ENCODE measurements at regions not wholly inside any gene's neighbourhood (a gene's known extent, or its start where the extent isn't known, plus 50 kb on each side); places are given as distances from the start of the nearest gene placed in this dataset.

DNA sequence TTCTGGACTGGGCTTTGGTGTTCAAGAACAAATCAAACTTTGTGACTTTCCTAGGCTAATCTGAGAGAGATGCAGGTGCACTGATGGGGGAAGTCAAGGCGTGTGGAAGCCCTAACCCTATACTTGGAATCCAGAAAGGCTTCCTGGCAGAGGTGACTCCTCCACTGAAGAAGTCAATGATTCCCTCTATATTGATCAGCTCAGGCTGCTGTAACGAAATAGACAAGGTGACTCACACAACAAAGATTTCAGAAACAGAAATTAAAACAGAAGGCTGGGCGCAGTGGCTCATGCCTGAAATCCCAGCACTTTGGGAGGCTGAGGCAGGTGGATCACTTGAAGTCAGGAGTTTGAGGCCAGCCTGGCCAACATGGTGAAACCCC is 69.6 kb upstream of the GGTA1 start:
- no peak overlapping the region for H3K4me3 ChIP-seq (replicated peaks in 1 of 2; ENCODE audit: low read depth in 2 of 2, low read length in 2 of 2)
- DNase-seq (ENCODE audit: low read depth in 2 of 2): no peak
- TF ChIP-seq, protein P1, sequence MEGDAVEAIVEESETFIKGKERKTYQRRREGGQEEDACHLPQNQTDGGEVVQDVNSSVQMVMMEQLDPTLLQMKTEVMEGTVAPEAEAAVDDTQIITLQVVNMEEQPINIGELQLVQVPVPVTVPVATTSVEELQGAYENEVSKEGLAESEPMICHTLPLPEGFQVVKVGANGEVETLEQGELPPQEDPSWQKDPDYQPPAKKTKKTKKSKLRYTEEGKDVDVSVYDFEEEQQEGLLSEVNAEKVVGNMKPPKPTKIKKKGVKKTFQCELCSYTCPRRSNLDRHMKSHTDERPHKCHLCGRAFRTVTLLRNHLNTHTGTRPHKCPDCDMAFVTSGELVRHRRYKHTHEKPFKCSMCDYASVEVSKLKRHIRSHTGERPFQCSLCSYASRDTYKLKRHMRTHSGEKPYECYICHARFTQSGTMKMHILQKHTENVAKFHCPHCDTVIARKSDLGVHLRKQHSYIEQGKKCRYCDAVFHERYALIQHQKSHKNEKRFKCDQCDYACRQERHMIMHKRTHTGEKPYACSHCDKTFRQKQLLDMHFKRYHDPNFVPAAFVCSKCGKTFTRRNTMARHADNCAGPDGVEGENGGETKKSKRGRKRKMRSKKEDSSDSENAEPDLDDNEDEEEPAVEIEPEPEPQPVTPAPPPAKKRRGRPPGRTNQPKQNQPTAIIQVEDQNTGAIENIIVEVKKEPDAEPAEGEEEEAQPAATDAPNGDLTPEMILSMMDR (IDR thresholded peaks at IDR 0.05; ENCODE audit: low read depth, low read length): no peak

DNA sequence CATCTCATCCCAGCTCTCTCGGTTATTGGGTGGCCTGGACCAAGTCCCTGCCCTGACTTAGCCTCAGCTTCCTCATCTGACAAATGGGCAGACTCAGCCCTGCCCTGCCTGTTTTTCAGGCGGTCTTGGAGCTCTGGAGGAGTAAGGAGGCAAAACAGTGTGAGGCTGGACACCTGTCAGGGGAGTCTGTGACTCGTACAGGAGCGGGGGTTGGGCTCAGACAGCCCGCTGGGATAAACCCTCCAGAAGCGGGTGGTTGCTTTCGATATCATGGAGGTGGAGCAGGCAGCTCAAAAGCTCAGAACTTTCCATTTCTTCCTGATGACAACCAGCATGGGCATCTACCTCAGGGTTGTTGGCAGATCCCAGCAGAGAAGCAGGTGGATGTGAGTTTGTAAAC is 72.9 kb upstream of the GGTA1 start:
- TF ChIP-seq, protein P1 (IDR thresholded peaks at IDR 0.05; ENCODE audit: low read depth, low read length): no peak
- H3K4me3 ChIP-seq (replicated peaks in 1 of 2; ENCODE audit: low read depth in 2 of 2, low read length in 2 of 2): no peak overlapping the region
- DNase-seq (ENCODE audit: low read depth in 2 of 2): no peak

DNA sequence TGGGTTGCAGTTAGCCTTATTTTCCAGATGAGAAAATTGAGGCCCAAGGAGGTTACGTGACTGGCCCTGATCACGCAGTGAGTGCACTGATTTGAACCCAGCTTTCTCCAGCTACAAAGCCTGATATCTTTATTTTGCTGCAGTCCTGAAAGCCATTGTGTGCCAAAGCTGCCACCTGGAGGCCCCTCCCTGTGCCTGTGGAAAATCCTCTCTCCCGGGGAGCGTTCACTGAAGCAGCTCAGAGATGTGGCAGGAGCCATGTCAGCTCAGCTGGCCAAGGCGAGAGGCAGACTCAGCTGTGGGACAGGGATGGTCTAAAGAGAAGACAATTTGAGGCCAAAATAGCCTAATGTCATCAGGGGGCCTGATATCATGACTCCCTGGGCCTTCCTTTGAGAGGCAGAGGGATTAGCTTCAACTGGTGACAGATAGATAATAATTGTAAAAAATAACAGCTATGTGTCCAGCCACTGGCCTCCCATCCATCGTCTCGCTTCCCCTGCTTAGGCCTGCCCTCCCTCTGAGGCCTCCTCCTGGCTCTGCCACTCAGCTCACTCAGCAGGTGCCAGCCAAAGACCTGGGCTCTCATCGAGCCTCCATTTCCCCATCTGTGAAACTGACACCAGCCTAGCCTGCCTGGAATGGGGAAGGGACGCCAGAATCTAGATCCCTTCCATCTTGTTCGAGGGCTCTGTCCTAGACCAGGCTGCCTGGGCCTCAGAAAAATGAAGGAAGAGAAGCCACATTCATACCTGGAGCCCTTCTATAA is 74.3 kb upstream of the GGTA1 start:
- no peak overlapping the region for H3K4me3 ChIP-seq (replicated peaks in 1 of 2; ENCODE audit: low read depth in 2 of 2, low read length in 2 of 2)
- TF ChIP-seq, protein P1 (IDR thresholded peaks at IDR 0.05; ENCODE audit: low read depth, low read length): no peak
- DNase-seq (ENCODE audit: low read depth in 2 of 2): no peak

DNA sequence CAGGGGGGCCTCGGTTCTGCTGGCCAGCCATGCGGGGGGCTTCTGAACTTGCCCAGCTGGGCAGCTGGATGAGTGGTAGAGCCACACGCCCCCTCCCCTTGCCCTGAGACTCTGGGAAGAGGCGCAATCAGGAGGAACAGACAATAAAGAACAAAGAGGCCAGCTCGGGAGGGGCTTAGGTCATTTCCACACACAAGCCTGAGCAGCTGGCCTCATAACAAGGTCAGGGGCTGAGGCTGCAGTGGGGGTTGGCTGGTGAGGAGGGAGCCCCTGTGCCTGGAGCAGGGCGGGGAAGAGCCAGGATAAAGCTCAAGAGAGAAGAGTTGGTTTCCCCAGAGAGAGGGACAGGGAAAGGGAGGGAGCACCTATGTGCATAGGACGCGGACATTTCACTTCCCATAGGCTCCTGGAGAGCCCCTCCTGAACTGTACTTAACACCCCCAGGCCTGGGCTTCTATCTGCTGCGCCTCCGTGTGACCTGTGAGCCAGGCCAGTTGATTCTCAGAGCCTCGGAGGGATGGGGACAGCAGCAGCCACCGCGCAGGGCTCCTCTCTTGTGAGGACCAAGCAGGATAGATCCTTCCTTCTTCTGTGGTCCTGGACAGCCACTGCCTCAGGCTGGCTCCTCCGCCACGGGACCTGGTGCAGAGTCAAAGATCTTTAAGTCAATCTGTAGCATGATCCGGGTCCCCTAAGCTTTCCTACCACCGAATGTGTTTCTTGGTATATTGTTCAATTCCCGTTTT is 75.3 kb upstream of the GGTA1 start:
- DNase-seq (ENCODE audit: low read depth in 2 of 2): no peak
- TF ChIP-seq, protein P1 (IDR thresholded peaks at IDR 0.05; ENCODE audit: low read depth, low read length): no peak

DNA sequence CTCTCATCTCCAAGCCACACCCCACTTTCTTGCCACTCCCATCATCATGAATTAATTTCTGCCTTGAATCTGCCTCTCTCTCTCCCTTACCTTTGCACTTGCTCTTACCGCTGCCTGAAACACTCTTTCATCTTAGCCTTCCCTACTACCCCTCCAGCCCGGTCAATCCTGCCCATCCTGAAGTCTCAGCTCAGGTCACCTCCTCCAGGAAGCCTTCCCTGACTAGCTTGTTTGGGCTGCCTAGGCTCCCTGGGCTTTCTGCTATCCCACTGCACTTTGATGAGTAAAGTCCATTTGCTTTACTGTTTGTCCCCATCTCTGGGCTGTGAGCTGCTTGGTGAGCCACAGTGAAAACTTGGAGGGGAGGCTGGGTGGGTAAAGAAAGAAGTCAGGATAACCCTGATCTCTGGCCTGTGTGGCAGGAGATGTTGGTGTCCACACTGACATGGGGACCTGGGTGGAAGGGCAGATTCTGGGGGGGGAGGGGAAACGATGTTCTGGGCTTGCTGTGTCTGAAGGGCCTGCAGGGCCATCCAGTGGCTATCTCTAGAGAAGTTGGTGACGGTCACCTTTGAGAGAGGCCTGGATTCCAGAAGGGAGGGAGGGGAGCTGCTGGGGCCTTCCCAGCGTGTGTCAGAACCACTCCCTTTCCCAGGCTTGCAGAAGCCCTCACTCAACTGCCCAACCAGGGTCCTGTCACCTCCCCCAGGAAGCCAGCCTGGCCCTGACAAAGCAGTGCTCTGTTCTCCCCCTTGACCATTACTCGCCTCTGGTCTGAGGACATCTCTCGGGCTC is 75.0 kb upstream of the DAB2IP start:
- TF ChIP-seq, protein P1 (IDR thresholded peaks at IDR 0.05; ENCODE audit: low read depth, low read length): no peak
- H3K4me3 ChIP-seq (replicated peaks in 1 of 2; ENCODE audit: low read depth in 2 of 2, low read length in 2 of 2): no peak overlapping the region
- DNase-seq (ENCODE audit: low read depth in 2 of 2): no peak

More for the DNA sequence above, 75.3 kb upstream of the GGTA1 start:
- H3K4me3 ChIP-seq (replicated peaks in 1 of 2; ENCODE audit: low read depth in 2 of 2, low read length in 2 of 2): no peak overlapping the region

DNA sequence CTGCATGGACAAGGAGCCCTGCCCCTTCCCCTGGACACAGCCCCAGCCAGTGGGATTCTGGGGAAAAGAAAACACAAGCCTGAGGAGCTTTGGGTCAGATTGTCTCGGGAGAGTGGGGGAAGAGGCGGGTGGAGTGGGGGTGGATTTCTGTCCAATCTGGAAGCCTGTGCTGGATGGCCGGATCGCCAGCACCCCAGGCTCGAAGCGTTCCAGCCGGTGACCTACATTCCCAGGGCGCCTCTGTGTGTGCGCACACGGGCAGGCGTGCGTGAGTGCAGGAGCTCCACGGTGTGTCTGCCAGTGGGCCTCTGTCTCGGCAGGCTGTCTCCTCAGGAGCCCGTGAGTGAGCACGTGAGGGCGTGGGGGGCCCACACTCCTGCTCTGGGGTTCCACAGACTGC is 74.3 kb upstream of the DAB2IP start:
- no peak overlapping the region for H3K4me3 ChIP-seq (replicated peaks in 1 of 2; ENCODE audit: low read depth in 2 of 2, low read length in 2 of 2)
- TF ChIP-seq, protein P1 (IDR thresholded peaks at IDR 0.05; ENCODE audit: low read depth, low read length): no peak
- DNase-seq (ENCODE audit: low read depth in 2 of 2): no peak

Measured in cardiac fibroblast (primary cell).